ENCODE measurements at regions not wholly inside any gene's neighbourhood (a gene's known extent, or its start where the extent isn't known, plus 50 kb on each side); places are given as distances from the start of the nearest gene placed in this dataset.

DNA sequence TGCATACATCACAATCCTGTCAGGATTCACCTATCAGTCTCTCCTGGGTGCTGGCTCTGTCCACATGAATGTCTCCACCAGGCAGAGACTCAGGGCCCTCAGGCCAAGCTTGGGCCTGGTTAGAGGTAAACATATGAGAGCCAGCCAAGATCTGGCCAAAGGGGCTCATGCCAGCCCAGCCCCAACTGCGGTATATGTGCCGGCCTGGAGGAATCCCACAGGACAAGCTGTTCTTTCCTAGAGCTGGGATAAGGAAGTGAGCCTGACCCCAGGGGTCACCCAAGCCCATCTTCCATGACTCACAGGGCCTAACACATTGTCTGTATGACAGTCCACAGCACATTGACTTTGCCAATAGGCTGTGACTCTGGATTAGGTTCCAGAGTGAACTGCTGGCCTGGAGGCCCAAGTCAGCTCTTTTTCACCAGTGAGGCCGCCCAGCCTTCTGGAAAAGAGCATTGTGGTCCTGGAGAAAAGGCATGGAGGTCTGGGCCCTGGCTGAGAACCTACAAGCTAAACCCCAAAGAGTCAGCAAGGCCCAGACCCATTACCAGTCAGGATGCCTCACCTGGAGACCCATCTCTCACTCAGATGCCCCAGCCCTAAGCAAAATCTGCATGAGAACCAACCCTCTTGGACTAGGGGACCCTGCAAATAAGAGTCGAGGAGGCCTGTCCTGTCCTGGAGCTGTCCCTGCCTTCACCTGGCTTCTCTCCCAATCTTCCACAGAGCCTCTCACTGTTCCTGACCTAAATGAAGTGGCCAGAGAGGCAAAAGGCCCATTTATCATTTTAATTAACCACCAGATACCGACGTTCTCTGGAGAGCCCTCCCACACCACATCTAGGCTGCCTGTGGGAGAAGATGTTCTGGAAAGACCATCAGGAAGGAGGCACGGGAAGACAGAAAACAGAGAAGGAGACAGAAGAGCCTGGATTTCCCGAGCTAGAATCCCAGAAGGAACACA is 120.9 kb upstream of the PKDCC start:
- no peak for DNase-seq

DNA sequence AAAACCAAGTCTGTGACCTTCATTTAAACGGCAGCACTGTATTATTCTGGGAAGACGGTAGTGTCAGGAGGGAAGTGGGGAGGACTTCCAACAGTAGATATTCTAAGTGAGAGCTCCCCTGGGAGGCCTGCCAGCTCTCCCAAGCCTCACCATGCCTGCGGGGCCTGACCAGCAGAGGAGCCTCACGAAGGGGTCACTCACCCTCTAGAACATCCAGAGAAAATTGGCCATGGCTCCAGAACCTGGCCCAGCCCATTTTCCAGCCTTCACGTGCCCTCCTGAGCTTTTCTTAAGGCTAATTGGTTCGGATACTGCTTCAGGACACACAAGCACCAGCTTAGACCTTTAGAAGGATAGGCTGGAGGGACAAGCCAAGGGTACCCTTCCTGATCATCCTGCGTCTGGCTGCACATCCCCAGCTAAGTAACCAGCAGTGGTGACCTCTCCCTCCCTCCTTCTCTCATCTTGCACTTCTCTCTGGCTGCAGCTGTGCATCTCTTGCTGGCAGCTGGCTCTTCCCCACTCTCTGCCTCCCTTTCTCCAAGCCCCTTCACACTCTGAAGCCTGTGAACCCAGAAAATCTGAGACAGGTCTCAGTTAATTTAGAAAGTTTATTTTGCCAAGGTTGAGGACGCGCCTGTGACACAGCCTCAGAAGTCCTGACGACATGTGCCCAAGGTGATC is 120.1 kb upstream of the PKDCC start:
- no peak for DNase-seq

DNA sequence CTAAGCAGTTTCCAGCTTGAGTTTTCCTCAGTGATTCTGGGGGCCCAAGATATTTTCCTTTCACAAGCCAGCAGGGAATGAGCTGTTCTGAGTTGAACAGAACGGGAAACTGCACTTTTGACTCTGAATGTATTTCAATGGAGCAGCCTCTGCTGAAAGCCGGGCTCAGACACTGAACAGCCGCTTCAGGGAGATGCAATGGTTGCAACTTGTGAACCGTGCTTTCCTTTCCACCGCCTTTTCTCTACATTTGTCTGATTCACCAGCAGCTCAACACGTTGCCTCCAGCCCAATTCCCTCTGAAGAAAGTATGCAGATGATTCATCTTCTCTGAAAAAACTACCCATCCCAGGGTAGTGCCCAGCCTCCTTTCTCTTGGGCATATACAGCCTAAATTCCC is 119.3 kb upstream of the PKDCC start:
- DNase-seq: no peak

- DNase-seq: no peak
These were observed 116.8 kb upstream of the PKDCC start for GRCh38 chr2:41930807-41931566.

GRCh38 chr2:41932241-41933045 is 115.4 kb upstream of the PKDCC start:
- peak; percentile 35 for DNase-seq

DNA sequence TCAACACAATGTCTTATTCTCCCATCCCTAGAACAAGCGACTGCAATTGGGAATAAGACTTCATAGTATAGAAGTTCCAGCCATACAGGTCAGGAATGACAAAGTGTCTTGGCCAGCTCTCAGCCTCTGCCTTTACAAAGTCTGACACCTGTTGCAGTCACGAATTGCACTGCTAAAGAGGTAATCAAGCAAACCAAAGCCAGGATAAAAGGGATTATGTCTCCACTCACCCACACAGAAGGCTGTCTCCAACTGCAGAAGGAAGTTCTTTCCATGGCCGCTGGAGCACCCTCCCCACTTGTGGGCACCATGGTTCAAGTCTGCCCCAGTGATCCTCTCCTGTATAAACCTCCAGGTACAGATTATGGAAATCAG is 114.8 kb upstream of the PKDCC start:
- DNase-seq: peak; percentile 9

DNA sequence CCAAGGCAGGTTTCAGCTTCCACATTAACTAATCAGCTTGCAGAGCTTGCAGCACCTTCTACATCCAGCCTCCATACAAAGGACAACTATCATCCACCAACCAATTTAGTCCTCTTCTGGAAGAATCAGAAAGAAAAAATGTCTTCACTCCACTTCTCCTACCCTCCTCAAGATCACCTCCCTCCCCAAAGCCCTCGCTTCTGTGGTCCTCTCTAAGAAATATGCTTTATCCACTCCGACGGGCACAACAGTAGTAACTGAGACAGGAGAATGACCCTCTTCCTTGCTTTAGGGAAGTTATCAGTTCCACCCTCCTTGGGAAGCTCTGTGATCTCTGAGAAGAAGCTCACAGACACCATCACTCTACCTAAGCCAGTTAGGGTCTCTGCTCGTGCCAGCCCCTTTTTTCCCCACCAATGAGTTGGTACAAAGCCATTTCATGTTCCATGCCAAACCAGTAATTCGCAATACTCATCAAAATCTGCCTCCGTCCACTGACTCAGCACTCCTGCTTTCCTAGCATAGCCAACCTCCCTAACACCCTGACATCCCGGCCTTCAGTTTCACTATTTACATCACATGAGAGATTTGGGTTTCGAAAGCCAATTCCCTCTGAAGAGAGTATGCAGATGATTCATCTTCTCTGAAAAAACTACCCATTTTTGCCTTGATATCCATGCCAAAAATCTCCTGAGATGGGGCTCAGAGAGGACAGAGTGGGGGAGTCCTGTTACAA is 114.1 kb upstream of the PKDCC start:
- peak; percentile 58 for DNase-seq

DNA sequence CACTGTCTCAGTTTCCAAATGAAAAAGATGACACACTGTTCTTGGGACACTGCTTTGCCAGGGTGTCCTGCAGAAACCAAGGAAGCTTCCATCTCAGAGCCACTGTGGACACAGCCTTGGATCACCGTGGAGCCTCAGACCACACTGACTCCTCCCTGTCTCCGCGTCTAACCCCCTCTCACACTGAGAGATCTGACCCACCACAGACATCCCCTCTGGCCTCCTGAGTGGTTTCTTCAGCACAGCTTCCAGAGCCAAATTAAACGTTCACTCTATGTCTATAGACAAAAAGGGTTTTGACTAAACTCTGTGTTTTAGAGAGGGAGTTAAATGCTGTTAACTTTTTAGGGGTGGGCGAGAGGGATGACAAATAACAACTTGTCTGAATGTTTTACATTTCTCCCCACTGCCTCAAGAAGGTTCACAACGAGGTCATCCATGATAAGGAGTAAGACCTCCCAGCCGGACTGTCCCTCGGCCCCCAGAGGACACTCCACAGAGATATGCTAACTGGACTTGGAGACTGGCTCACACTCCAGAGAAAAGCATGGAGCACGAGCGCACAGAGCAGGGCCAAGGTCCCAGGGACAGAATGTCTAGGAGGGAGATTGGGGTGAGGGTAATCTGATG is 113.4 kb upstream of the PKDCC start:
- DNase-seq: no peak

DNA sequence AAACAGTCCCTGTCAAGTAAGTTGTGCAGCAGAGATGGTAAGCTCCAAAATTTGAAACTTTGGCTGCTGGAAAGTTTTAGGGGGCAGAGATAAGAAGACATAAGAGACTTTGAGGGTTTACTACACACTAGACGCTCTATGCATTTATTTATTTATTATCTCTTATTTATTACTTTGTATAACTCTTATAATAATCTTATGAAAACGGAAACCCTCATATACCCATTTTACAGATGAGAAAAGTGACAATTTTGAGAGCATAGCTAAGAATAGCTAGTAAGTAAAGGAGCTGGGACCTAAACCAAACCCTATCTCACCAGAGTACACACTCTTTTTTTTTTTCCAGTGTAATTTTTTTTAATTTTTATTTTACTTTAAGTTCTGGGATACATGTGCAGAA is 112.8 kb upstream of the PKDCC start:
- no peak for DNase-seq

GRCh38 chr2:41935825-41936224 is 112.0 kb upstream of the PKDCC start:
- DNase-seq: no peak

DNA sequence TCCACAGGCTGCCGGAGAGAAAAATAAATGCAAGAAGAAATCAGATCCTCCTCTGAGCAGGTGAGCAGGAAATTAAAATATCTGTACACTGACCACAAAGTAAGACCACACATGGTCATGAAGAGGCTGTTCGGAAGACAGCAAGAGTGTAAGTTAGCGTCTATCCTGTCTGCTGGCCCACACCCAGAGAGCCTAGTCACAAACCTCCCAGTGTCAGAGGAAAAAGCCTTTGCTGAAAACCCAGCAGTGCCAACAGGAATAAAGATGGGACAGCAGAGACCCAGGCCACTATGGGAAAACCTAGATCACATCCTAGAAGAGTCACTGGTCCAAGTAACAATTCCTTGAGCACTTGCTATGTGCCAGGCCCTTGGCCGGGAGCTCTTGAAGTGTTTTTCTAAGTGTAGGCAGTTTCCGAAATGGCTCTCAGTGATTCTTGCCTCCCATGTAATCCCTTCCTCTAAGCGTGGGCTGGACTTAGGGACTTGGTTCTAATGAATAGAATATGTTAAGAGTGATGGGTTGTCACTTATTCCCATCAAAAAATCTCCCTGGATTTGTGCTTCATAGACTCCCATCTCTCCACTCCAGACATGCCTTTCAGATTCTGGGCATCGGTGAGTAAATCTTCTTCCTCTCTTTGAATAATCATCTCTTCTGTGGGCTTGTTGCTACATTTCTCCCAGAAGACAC is 110.9 kb upstream of the PKDCC start:
- DNase-seq: no peak

- DNase-seq: no peak
These were observed 110.3 kb upstream of the PKDCC start for GRCh38 chr2:41937464-41937906.

DNA sequence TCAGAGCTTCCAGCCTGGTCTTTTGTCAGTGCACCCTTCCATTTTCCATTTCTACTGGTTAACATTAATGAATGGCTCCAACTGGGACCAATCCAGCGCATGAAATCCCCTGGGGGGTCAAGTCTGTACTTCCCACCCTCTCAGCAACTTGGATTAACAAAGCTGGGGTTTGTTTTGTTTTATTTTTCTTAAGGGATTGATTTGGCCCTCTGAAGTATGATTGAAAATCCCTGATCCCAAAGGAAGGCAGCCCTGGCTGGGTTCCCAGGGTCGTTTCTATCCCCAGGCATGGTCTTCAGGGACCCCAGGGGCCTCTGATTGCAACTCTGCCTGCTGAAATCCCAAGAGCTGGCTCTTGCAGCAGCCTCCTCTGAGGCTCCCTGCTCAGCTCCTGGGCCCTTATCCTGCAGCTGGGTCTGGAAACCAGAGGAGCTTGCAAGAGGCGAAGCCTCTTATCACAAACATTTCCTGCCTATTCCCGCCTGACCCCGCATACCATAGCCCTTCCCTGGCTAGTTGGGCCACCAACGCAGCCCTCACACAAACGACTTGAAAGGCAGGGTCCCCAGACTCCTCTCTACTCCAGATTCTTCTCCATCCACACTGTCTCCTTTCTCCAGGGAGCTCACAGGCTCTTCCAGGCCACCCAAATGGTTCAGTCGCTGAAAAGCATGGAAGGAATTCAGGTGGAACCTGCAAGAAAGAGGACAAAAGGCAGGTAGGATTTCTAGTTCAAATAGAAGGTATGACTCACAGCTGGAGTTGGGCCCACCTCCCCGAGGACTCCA is 109.7 kb upstream of the PKDCC start:
- DNase-seq: no peak

DNA sequence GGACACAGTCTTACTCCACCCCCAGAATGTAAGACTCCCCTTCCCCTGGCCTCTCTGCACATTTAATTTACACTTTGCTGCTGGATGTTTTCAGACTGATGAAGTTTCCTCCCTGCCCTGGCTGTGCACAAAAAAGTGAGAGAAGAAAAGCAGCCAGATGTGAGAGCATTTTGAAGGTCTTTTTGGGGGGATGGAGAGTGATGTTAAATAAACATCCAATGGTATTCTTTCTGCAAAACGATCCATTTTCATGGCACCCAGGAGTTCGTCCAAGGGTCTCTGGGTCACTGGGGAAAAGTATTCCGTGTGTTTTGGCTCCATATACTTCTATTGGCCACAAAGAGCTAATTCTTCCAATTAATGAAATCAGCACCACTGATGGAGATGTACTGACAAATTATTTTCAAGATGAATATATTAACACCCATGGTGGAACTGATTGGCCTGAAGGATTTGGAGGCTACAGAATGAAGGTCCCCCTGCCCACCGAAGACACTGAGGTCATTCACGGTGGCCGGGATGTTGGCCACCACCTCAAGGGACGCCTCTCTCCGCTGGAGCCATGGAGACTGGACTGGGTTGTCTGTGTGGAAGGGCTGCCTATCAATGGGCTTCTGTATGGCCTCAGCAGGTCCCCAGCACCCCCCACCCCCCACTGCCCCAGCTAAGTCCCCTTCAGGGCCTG is 107.6 kb upstream of the PKDCC start:
- DNase-seq: no peak

- no peak for DNase-seq
These were observed 107.1 kb upstream of the PKDCC start for GRCh38 chr2:41940745-41941063.

GRCh38 chr2:41941831-41942230 is 106.0 kb upstream of the PKDCC start:
- peak; percentile 49 for DNase-seq

DNA sequence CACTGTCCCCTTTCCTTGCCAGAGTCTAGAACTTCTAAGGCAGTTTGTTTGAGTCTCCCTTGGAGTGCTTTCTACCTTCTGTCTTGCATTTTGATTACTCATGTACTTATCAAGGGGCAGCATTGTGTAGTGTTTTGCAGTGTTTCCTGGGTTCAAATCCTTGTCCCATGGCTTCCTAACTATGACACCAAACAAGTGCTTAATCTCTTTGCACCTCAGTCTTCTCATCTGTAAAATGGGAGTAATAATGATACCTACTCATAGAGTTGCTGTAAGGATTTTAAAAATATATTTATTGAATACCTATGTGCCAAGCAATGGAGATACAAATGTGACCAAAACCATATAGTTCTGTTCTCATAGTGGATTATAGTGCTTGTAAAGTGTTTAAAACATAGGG is 105.5 kb upstream of the PKDCC start:
- no peak for DNase-seq

- no peak for DNase-seq
These were observed 104.7 kb upstream of the PKDCC start for GRCh38 chr2:41943159-41943558.

DNA sequence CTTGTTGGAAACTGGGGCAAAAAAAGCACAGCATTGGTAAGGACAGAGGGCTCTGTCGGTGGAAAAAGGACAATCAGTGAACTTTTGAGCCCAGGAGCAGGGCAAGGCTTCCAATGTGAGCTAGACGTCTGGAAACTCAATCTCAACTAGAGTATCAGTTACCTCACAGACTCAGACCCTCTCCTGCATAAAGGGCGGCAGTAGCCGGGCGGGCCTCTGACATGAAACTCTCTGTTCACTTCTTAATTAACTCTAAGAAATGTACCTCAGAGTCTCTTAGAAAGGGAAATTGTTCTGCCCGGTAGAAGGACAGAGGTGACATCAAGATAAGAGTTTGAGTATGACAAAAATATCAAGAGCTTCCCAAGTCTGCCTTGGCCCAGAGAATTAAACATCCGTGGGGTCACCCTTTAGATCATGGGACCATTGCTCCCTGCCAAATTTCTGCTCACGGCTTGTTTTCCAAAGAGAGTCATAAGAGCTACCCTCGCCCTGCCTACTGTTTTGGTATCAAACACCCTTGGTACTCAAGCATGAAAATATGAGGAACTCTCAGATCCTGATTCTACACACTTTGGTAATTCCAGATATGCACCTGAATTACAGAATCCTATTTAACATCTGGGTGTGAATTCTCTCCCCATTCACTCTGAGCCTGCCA is 103.5 kb upstream of the PKDCC start:
- DNase-seq: no peak
